ENCODE measurements at regions not wholly inside any gene's neighbourhood (a gene's known extent, or its start where the extent isn't known, plus 50 kb on each side); places are given as distances from the start of the nearest gene placed in this dataset.

GRCh38 chr20:62574230-62574993 is 67.9 kb upstream of the SLCO4A1 start:
- DNase-seq, result no peak
- H3K4me3 Mint-ChIP-seq, result no peak overlapping the region
- H3K9me3 Mint-ChIP-seq, result no peaks in the 10 kb centered on the region
- intact Hi-C loops (cut with micrococcal nuclease), result no loop called here
- H3K4me1 Mint-ChIP-seq (ENCODE audit: low read depth), result peaks cover 5% of the 10 kb centered on the region
- H3K36me3 Mint-ChIP-seq (ENCODE audit: low read depth), result no peaks in the 10 kb centered on the region
- CTCF ChIA-PET, result interaction anchor here (1.4 kb wide), 1 partner anchor 12 kb away, joined by 3 read pairs; no protein-coding TSS in a partner anchor
- no peak for TF ChIP-seq CTCF (IDR thresholded peaks at IDR 0.05)
- POLR2A ChIA-PET, result no interaction called here
- H3K27me3 Mint-ChIP-seq, result peaks cover 30% of the 10 kb centered on the region
- no peak for ATAC-seq
- H3K27ac Mint-ChIP-seq, result no peak overlapping the region

- no peak for TF ChIP-seq CTCF (IDR thresholded peaks at IDR 0.05)
- H3K27ac Mint-ChIP-seq, result no peak overlapping the region
- H3K27me3 Mint-ChIP-seq, result peaks cover 34% of the 10 kb centered on the region
- no peak for ATAC-seq
- POLR2A ChIA-PET, result no interaction called here
- no peak for DNase-seq
- peaks cover 4% of the 10 kb centered on the region for H3K4me1 Mint-ChIP-seq (ENCODE audit: low read depth)
- intact Hi-C loops (cut with micrococcal nuclease), result no loop called here
- H3K36me3 Mint-ChIP-seq (ENCODE audit: low read depth), result no peaks in the 10 kb centered on the region
- no peak overlapping the region for H3K4me3 Mint-ChIP-seq
- H3K9me3 Mint-ChIP-seq, result no peaks in the 10 kb centered on the region
- CTCF ChIA-PET, result interaction anchor here (1.4 kb wide), 1 partner anchor 10 kb away, joined by 3 read pairs; no protein-coding TSS in a partner anchor
These were observed 66.2 kb upstream of the SLCO4A1 start for GRCh38 chr20:62575976-62576722.

- DNase-seq, result no peak
- Mint-ChIP-seq H3K36me3 (ENCODE audit: low read depth) (no peaks in the 10 kb centered on the region), H3K4me1 (ENCODE audit: low read depth) (peaks cover 2% of the 10 kb centered on the region), H3K27me3 (peaks cover 36% of the 10 kb centered on the region), H3K27ac (no peak overlapping the region), H3K4me3 (no peak overlapping the region), H3K9me3 (no peaks in the 10 kb centered on the region)
- no peak for TF ChIP-seq CTCF (IDR thresholded peaks at IDR 0.05)
- no peak for ATAC-seq
- ChIA-PET CTCF (interaction anchor here (2.1 kb wide), 1 partner anchor 40 kb away, joined by 7 read pairs; no protein-coding TSS in a partner anchor), POLR2A (no interaction called here)
- intact Hi-C loops (cut with micrococcal nuclease), result no loop called here
These were observed 65.4 kb upstream of the SLCO4A1 start for GRCh38 chr20:62576815-62577489.

- no peak overlapping the region for H3K4me3 Mint-ChIP-seq
- H3K4me1 Mint-ChIP-seq (ENCODE audit: low read depth), result no peaks in the 10 kb centered on the region
- no peaks in the 10 kb centered on the region for H3K9me3 Mint-ChIP-seq
- no peak for TF ChIP-seq CTCF (IDR thresholded peaks at IDR 0.05)
- intact Hi-C loops (cut with micrococcal nuclease), result no loop called here
- ATAC-seq (no peak), DNase-seq (no peak)
- no peak overlapping the region for H3K27ac Mint-ChIP-seq
- CTCF ChIA-PET, result interaction anchor here (2.1 kb wide), 1 partner anchor 39 kb away, joined by 7 read pairs; no protein-coding TSS in a partner anchor
- H3K27me3 Mint-ChIP-seq, result peaks cover 38% of the 10 kb centered on the region
- H3K36me3 Mint-ChIP-seq (ENCODE audit: low read depth), result no peaks in the 10 kb centered on the region
- POLR2A ChIA-PET, result no interaction called here
These were observed 64.8 kb upstream of the SLCO4A1 start for GRCh38 chr20:62577490-62577836.

Measured in activated CD8-positive, alpha-beta T cell treated with anti-CD3 and anti-CD28 coated beads for 36 hours (primary cell).